PC-3 (cell line): ENCODE measurements at regions not wholly inside any gene's neighbourhood (a gene's known extent, or its start where the extent isn't known, plus 50 kb on each side); places are given as distances from the start of the nearest gene placed in this dataset.

Experiments used
- EZH2 ChIP-seq: fragments of 300-600 bp; sonication (generic); IDR thresholded peaks from one replicate; pipeline ENCODE4 v1.6.1; 2017; ENCODE audit warnings: antibody characterized with exemption, mild to moderate bottlenecking, low read length; ENCODE audit not compliant: unreplicated experiment
- EZH2phosphoT487 ChIP-seq: fragments of 300-600 bp; sonication (generic); IDR thresholded peaks from 2 replicates; pipeline ENCODE4 v1.6.1; 2018; ENCODE audit warnings: mild to moderate bottlenecking, antibody characterized with exemption, low read length, borderline replicate concordance
- TF ChIP-seq, protein P1 (sequence below): fragments of 300-600 bp; sonication (generic); conservative IDR thresholded peaks from 2 replicates; pipeline ENCODE4 v1.5.1; 2017; ENCODE audit warnings: antibody characterized with exemption, low read depth, mild to moderate bottlenecking, low read length

DNA sequence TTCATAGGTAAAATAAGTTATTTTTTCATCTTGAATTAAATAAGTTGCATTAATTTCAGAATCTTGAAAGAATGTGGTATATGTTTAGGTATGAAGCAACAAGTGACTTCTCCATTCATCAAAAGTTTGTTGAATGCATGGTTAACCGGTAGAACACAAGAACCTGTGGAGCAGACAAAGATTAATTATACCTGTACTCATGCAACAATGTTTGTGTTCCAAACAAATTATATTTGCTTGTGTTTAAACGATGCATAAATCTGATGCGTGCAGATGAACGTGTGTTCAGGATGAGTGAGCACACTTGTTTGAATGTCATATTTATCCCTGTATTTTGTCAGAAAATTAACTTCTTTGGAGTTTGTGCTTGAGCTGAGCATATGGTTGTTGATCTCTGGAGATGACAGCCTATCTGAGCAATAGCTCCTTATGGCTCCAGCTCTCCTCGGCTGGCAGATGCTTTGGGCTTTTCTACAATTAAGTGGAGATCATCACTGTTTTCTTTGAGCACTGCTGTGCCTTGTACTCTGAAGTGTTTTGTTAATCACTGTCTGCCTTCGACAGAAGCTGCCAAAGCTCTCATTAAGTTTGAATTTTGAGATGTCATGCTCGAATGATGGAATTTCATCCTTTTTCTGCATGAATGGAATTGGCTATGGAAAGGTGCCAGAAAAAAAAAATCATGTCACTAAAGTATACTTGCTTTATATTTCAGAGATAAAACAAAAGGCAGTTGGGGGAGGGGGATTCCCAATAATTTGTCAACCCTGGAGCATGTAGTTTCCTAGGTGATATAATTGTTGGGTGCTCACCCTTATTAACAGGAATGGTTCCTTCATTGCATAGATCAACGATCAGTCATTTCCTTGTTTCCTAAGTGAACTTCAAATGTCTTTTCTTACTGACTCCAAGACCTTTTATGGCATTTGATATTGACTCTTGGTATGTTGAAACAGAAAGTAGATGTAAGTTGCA, 502.5 kb upstream of the ARRDC3 start:
- TF ChIP-seq, protein P1, sequence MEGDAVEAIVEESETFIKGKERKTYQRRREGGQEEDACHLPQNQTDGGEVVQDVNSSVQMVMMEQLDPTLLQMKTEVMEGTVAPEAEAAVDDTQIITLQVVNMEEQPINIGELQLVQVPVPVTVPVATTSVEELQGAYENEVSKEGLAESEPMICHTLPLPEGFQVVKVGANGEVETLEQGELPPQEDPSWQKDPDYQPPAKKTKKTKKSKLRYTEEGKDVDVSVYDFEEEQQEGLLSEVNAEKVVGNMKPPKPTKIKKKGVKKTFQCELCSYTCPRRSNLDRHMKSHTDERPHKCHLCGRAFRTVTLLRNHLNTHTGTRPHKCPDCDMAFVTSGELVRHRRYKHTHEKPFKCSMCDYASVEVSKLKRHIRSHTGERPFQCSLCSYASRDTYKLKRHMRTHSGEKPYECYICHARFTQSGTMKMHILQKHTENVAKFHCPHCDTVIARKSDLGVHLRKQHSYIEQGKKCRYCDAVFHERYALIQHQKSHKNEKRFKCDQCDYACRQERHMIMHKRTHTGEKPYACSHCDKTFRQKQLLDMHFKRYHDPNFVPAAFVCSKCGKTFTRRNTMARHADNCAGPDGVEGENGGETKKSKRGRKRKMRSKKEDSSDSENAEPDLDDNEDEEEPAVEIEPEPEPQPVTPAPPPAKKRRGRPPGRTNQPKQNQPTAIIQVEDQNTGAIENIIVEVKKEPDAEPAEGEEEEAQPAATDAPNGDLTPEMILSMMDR: no peak
- TF ChIP-seq EZH2 (no peak), EZH2phosphoT487 (no peak)
